Activated naive CD4-positive, alpha-beta T cell treated with anti-CD3 and anti-CD28 coated beads, Interleukin-2, amount 10 ng/mL, durations not matched to agents 7 days and 5 days (primary cell): ENCODE measurements at regions not wholly inside any gene's neighbourhood (a gene's known extent, or its start where the extent isn't known, plus 50 kb on each side); places are given as distances from the start of the nearest gene placed in this dataset.
"Not testable (repeated sequence)": the region's sequence is repeated elsewhere in the genome, so short reads cannot be mapped to it uniquely, and the experiment has no call there.

Source experiments
- CTCF ChIA-PET: fragments of 350-600 bp; sonication (Branson Sonifier 250); formaldehyde crosslinking; loops from one replicate; lab custom pipeline; 2021; ENCODE audit warnings: antibody characterized with exemption; lab: Charles Lee
- DNase-seq: peaks from one replicate; pipeline ENCODE4 v3.0.0-alpha.2; 2020
- H3K27ac Mint-ChIP-seq: one replicate; pipeline ENCODE4 v1.8.0; 2021; ENCODE audit warnings: mild to moderate bottlenecking, moderate library complexity, mixed read lengths
- H3K27me3 Mint-ChIP-seq: one replicate; pipeline ENCODE4 v1.8.0; 2021; ENCODE audit warnings: mild to moderate bottlenecking, mixed read lengths
- H3K36me3 Mint-ChIP-seq: one replicate; pipeline ENCODE4 v1.8.0; 2021; ENCODE audit warnings: mixed read lengths
- H3K4me1 Mint-ChIP-seq: one replicate; pipeline ENCODE4 v1.8.0; 2021; ENCODE audit warnings: mixed read lengths
- H3K4me3 Mint-ChIP-seq: one replicate; pipeline ENCODE4 v1.8.0; 2021; ENCODE audit warnings: mild to moderate bottlenecking, moderate library complexity, mixed read lengths
- H3K9me3 Mint-ChIP-seq: one replicate; pipeline ENCODE4 v1.8.0; 2021; ENCODE audit warnings: mixed read lengths

DNA sequence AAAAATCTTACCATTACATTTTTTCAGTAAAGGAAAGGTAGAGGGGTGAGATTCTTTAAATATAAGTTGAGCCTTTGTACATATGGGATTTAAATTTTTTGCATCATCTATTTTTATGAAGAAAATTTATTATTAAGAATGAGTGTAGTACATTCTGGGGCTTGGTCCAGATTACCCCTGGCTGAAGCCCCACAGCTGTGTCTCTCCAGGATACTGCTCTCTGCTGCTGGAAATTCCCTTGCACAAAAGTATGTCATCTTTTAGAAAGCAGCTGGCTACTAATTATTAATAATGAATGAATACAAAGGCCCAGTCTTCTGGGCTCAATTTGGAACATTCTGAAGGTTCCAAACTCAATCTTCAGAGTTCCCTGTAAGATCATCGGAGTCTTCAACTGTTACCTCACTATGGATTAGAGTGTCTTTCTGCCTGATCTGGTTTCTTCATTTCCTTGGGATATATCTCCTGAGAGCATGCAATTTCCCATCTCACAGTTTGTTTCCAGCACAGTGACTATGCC, 428.6 kb upstream of the BRINP3 start:
- no peaks in the 10 kb centered on the region for H3K27me3 Mint-ChIP-seq
- DNase-seq = no peak
- H3K36me3 Mint-ChIP-seq = no peaks in the 10 kb centered on the region
- H3K27ac Mint-ChIP-seq = no peak overlapping the region
- CTCF ChIA-PET = no interaction called here
- no peaks in the 10 kb centered on the region for H3K4me1 Mint-ChIP-seq
- H3K4me3 Mint-ChIP-seq = no peak overlapping the region
- H3K9me3 Mint-ChIP-seq = no peaks in the 10 kb centered on the region

DNA sequence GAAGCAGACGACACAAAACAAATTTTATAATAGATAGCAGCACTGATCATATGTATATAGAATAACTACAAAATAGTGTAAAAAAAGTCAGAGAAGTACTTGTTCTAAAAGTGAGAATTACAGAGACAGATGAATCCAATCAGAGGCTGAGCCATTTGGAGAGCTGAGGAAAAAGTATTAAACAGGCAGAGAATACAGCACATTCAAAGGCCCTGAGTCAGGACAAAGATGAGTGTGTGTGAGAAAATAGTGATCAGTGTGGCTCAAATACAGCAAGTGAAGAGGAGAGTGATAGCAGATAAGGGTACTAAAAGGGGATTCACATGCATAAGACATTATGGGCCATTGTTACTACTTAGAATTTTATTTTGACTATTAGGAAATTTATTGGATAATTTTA, 430.6 kb upstream of the BRINP3 start:
- CTCF ChIA-PET = no interaction called here
- DNase-seq = no peak
- Mint-ChIP-seq H3K36me3 (no peaks in the 10 kb centered on the region), H3K4me3 (no peak overlapping the region), H3K4me1 (no peaks in the 10 kb centered on the region), H3K27ac (no peak overlapping the region), H3K27me3 (no peaks in the 10 kb centered on the region), H3K9me3 (peaks cover 4% of the 10 kb centered on the region)

GRCh38 chr1:190908691-190909090, 431.0 kb upstream of the BRINP3 start:
- Mint-ChIP-seq H3K27me3 (no peaks in the 10 kb centered on the region), H3K4me3 (no peak overlapping the region), H3K27ac (no peak overlapping the region), H3K36me3 (no peaks in the 10 kb centered on the region), H3K9me3 (peaks cover 4% of the 10 kb centered on the region), H3K4me1 (no peaks in the 10 kb centered on the region)
- CTCF ChIA-PET = no interaction called here
- DNase-seq = no peak

DNA sequence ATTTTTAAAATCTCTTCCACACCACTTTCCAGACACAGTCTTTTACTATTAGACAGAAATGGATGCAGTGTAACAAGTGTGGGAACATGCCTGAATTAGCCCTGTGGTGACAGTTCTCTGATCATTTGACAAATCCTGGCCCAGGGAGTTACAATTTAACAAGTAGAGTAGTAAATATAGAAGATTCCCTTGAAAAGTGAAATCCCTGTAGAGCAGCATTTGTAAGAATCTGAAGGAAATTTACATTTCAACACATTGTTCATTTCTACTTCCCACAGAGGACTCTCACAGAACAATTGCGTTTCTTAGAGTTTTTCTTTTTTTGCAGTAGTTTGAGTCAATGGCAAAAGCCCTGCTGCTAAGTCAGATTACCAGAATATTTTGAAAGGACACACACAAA, 458.3 kb upstream of the BRINP3 start:
- Mint-ChIP-seq H3K27me3 (no peaks in the 10 kb centered on the region), H3K4me3 (no peak overlapping the region)

DNA sequence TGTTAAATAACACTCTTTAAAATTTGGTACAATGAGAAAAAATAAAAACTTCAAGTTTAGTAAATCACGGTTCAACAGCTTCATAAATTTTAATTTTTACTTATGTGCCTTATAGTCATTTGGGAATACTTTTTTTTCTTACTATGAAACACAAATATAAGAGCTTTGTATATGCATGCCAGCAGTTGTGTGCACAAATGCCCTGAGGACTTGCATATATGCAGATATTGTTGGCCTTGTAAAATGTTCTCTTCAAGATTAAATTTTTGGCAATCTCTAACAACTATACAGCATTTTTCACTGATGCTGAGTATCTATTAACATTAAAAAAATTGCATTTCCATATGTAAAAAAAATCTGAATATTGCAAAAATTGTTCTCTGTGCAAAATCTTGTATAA, 458.7 kb upstream of the BRINP3 start:
- no peak for DNase-seq
- peaks cover 8% of the 10 kb centered on the region for H3K9me3 Mint-ChIP-seq

More for the DNA sequence above, 458.3 kb upstream of the BRINP3 start:
- no peak for DNase-seq
- Mint-ChIP-seq H3K27ac (no peak overlapping the region), H3K4me1 (no peaks in the 10 kb centered on the region), H3K9me3 (peaks cover 8% of the 10 kb centered on the region), H3K36me3 (no peaks in the 10 kb centered on the region)
- CTCF ChIA-PET = no interaction called here

GRCh38 chr1:190940951-190941350, 463.3 kb upstream of the BRINP3 start:
- H3K27me3 Mint-ChIP-seq = no peaks in the 10 kb centered on the region
- H3K9me3 Mint-ChIP-seq = peaks cover 3% of the 10 kb centered on the region
- H3K4me3 Mint-ChIP-seq = no peak overlapping the region
- H3K4me1 Mint-ChIP-seq = no peaks in the 10 kb centered on the region
- no peak overlapping the region for H3K27ac Mint-ChIP-seq
- CTCF ChIA-PET = no interaction called here
- no peaks in the 10 kb centered on the region for H3K36me3 Mint-ChIP-seq
- no peak for DNase-seq

More for the DNA sequence above, 458.7 kb upstream of the BRINP3 start:
- Mint-ChIP-seq H3K27ac (no peak overlapping the region), H3K4me3 (no peak overlapping the region), H3K36me3 (no peaks in the 10 kb centered on the region), H3K4me1 (no peaks in the 10 kb centered on the region), H3K27me3 (no peaks in the 10 kb centered on the region)
- CTCF ChIA-PET = no interaction called here

DNA sequence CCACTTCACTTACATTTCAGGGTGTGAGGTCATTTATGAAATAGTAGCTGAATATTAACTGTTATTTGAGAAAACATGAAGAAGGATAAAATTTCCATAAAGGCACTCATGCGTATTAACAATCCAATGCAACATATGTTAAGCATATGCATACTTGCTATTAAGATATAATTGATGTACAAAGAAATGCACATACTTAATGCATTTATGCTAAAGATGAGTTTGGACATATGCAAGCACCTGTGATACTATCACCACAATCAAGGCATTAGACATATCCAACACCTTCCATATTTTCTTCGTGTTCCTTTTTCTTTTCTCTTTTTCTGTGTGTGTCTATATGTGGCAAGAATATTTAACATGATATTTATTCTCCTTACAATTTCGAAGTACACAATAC, 464.8 kb upstream of the BRINP3 start:
- CTCF ChIA-PET = no interaction called here
- H3K4me1 Mint-ChIP-seq = no peaks in the 10 kb centered on the region
- H3K9me3 Mint-ChIP-seq = peaks cover 3% of the 10 kb centered on the region

DNA sequence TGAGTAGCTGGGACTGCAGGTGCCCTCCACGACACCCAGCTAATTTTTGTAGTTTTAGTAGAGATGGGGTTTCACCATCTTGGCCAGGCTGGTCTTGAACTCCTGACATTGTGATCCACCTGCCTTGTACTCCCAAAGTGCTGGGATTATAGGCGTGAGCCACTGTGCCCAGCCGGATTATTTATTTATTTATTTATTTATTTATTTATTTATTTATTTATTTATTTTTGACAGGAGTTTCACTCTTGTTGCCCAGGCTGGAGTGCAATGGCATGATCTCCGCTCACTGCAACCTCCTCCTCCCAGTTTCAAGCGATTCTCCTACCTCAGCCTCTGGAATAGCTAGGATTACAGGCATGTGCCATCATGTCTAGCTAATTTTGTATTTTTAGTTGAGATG, 466.1 kb upstream of the BRINP3 start:
- DNase-seq, H3K9me3 Mint-ChIP-seq, H3K36me3 Mint-ChIP-seq, CTCF ChIA-PET, H3K27ac Mint-ChIP-seq, H3K27me3 Mint-ChIP-seq, H3K4me3 Mint-ChIP-seq, H3K4me1 Mint-ChIP-seq: not testable (repeated sequence)

More for the DNA sequence above, 464.8 kb upstream of the BRINP3 start:
- no peak overlapping the region for H3K4me3 Mint-ChIP-seq
- no peaks in the 10 kb centered on the region for H3K36me3 Mint-ChIP-seq
- no peak overlapping the region for H3K27ac Mint-ChIP-seq
- H3K27me3 Mint-ChIP-seq = no peaks in the 10 kb centered on the region
- DNase-seq = no peak

- Mint-ChIP-seq H3K27ac (no peak overlapping the region), H3K4me3 (no peak overlapping the region), H3K36me3 (no peaks in the 10 kb centered on the region), H3K27me3 (no peaks in the 10 kb centered on the region), H3K4me1 (no peaks in the 10 kb centered on the region), H3K9me3 (peaks cover 2% of the 10 kb centered on the region)
- CTCF ChIA-PET = no interaction called here
- no peak for DNase-seq
These were observed 472.3 kb upstream of the BRINP3 start for GRCh38 chr1:190949939-190950338.

- DNase-seq = no peak
- Mint-ChIP-seq H3K4me1 (no peaks in the 10 kb centered on the region), H3K27me3 (no peaks in the 10 kb centered on the region), H3K27ac (no peak overlapping the region), H3K36me3 (no peaks in the 10 kb centered on the region), H3K4me3 (no peak overlapping the region), H3K9me3 (peaks cover 2% of the 10 kb centered on the region)
- CTCF ChIA-PET = no interaction called here
These were observed 479.9 kb upstream of the BRINP3 start for GRCh38 chr1:190957565-190957964.

DNA sequence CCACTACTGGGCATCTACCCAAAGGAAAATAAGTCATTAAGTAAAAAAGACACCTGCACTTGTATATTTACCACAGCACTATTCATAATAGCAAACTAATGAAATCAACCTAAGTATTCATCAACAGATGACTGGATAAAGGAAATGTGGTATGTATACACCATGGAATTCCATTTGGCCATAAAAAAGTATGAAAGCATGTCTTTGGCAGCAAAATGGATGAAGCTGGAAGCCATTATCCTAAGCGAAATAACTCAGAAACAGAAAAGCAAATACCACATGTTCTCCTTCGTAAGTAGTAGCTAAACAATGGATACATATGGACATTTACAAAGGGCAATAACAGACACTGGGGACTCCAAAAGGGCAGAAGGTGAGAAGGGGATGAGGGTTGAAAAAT, 485.7 kb upstream of the BRINP3 start:
- CTCF ChIA-PET = no interaction called here
- Mint-ChIP-seq H3K9me3 (peaks cover 5% of the 10 kb centered on the region), H3K27me3 (no peaks in the 10 kb centered on the region), H3K36me3 (no peaks in the 10 kb centered on the region), H3K4me3 (no peak overlapping the region), H3K27ac (no peak overlapping the region), H3K4me1 (no peaks in the 10 kb centered on the region)
- no peak for DNase-seq

- H3K27ac Mint-ChIP-seq = no peak overlapping the region
- H3K4me1 Mint-ChIP-seq = no peaks in the 10 kb centered on the region
- H3K27me3 Mint-ChIP-seq = no peaks in the 10 kb centered on the region
- DNase-seq = no peak
- CTCF ChIA-PET = no interaction called here
- H3K36me3 Mint-ChIP-seq = no peaks in the 10 kb centered on the region
- H3K4me3 Mint-ChIP-seq = no peak overlapping the region
- H3K9me3 Mint-ChIP-seq = peaks cover 15% of the 10 kb centered on the region
These were observed 498.2 kb upstream of the BRINP3 start for GRCh38 chr1:190975827-190976226.

- H3K4me1 Mint-ChIP-seq = no peaks in the 10 kb centered on the region
- peaks cover 7% of the 10 kb centered on the region for H3K9me3 Mint-ChIP-seq
- H3K4me3 Mint-ChIP-seq = no peak overlapping the region
- H3K36me3 Mint-ChIP-seq = no peaks in the 10 kb centered on the region
- H3K27ac Mint-ChIP-seq = no peak overlapping the region
- H3K27me3 Mint-ChIP-seq = no peaks in the 10 kb centered on the region
- CTCF ChIA-PET = no interaction called here
- DNase-seq = no peak
These were observed 525.1 kb upstream of the BRINP3 start for GRCh38 chr1:191002768-191003167.

DNA sequence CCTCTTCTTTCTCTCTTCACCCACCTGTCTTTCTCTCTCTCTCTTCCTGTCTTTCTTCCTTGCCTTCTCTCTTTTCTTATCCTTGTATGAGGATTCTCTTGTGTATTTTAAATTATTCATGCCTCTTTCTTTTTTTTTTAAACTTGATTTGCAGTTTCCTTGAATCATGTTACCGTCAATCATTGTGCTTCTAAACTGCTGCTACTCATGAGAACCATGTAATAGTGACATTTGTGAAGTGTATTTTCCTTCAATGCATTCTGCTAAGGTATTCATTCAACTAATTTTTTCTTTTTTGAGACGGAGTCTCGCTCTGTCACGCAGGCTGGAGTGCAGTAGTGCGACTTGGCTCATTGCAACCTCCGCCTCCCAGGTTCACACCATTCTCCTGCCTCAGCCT, 539.1 kb upstream of the BRINP3 start:
- peak overlapping the region; percentile 78 for H3K27ac Mint-ChIP-seq
- peaks cover 6% of the 10 kb centered on the region for H3K9me3 Mint-ChIP-seq
- H3K4me3 Mint-ChIP-seq = no peak overlapping the region
- no peak for DNase-seq
- H3K27me3 Mint-ChIP-seq = no peaks in the 10 kb centered on the region
- H3K36me3 Mint-ChIP-seq = no peaks in the 10 kb centered on the region
- H3K4me1 Mint-ChIP-seq = no peaks in the 10 kb centered on the region
- CTCF ChIA-PET = no interaction called here

- Mint-ChIP-seq H3K27ac (no peak overlapping the region), H3K27me3 (no peaks in the 10 kb centered on the region), H3K4me1 (no peaks in the 10 kb centered on the region), H3K36me3 (no peaks in the 10 kb centered on the region), H3K4me3 (no peak overlapping the region), H3K9me3 (no peaks in the 10 kb centered on the region)
- CTCF ChIA-PET = no interaction called here
- no peak for DNase-seq
These were observed 545.2 kb upstream of the BRINP3 start for GRCh38 chr1:191022856-191023255.
